Natural killer cell (primary cell): ENCODE measurements at regions not wholly inside any gene's neighbourhood (a gene's known extent, or its start where the extent isn't known, plus 50 kb on each side); places are given as distances from the start of the nearest gene placed in this dataset.

ENCODE experiments used
- ATAC-seq, 3 donors: fragments of 150-1000 bp in 2 of 3; fragments of 200-7000 bp in 1 of 3; cut with Tn5 transposase; 1 replicate in 1 of 3; 2 replicates in 2 of 3; pipeline ENCODE4 v1.10.0; 2021; ENCODE audit warnings: mild to moderate bottlenecking in 2 of 3, moderate library complexity in 2 of 3
- DNase-seq, 2 donors: peaks; one replicate each; pipeline versions ENCODE4 v3.0.0 to v3.0.0-alpha.2; 2013 to 2021; ENCODE audit warnings: mixed read lengths in 1 of 2
- H3K27ac ChIP-seq: one replicate; pipeline ENCODE4 v1.5.1; 2013; ENCODE audit warnings: mild to moderate bottlenecking, low read length
- H3K27me3 ChIP-seq: one replicate; pipeline ENCODE4 v1.6.1; 2013; ENCODE audit warnings: low read length; ENCODE audit not compliant: control insufficient read depth, insufficient read depth
- H3K36me3 ChIP-seq: one replicate; pipeline ENCODE4 v1.6.1; 2013; ENCODE audit warnings: low read length; ENCODE audit not compliant: control insufficient read depth, insufficient read depth
- H3K4me1 ChIP-seq: one replicate; pipeline ENCODE4 v1.6.1; 2013; ENCODE audit warnings: low read length; ENCODE audit not compliant: control insufficient read depth, insufficient read depth
- H3K4me3 ChIP-seq: one replicate; pipeline ENCODE4 v1.5.1; 2013; ENCODE audit warnings: low read length
- H3K9me3 ChIP-seq: one replicate; pipeline ENCODE4 v1.6.1; 2013; ENCODE audit warnings: low read length; ENCODE audit not compliant: control insufficient read depth, insufficient read depth
- H3K27ac Mint-ChIP-seq, 2 donors: one replicate each; pipeline ENCODE4 v1.8.0; 2022; ENCODE audit warnings: mild to moderate bottlenecking in 2 of 2, mixed read lengths in 2 of 2, moderate library complexity in 1 of 2
- H3K27me3 Mint-ChIP-seq, 2 donors: one replicate each; pipeline ENCODE4 v1.8.0; 2022; ENCODE audit warnings: low read depth in 2 of 2, mixed read lengths in 2 of 2
- H3K36me3 Mint-ChIP-seq: one replicate; pipeline ENCODE4 v1.8.0; 2022; ENCODE audit warnings: mixed read lengths
- H3K4me1 Mint-ChIP-seq, 2 donors: one replicate each; pipeline ENCODE4 v1.8.0; 2022; ENCODE audit warnings: mixed read lengths in 2 of 2
- H3K4me3 Mint-ChIP-seq: one replicate; pipeline ENCODE4 v1.8.0; 2022; ENCODE audit warnings: mild to moderate bottlenecking, moderate library complexity, mixed read lengths
- H3K9me3 Mint-ChIP-seq, 2 donors: one replicate each; pipeline ENCODE4 v1.8.0; 2022; ENCODE audit warnings: mixed read lengths in 2 of 2
- CTCF ChIP-seq: fragments of 200-600 bp; IDR thresholded peaks from one replicate; pipeline ENCODE4 v1.8.0; 2022; ENCODE audit warnings: antibody characterized with exemption
- WGBS: methylation state at CpG from one replicate; pipeline ENCODE4 v1.1.7; 2013; ENCODE audit warnings: missing lambda C conversion rate; ENCODE audit not compliant: insufficient coverage; 5-methylcytosine and 5-hydroxymethylcytosine counted together
- intact Hi-C: fragments of 100-400 bp; cut with micrococcal nuclease; formaldehyde crosslinking; loops from one replicate; pipeline ENCODE4 v1.14.2; 2022

DNA sequence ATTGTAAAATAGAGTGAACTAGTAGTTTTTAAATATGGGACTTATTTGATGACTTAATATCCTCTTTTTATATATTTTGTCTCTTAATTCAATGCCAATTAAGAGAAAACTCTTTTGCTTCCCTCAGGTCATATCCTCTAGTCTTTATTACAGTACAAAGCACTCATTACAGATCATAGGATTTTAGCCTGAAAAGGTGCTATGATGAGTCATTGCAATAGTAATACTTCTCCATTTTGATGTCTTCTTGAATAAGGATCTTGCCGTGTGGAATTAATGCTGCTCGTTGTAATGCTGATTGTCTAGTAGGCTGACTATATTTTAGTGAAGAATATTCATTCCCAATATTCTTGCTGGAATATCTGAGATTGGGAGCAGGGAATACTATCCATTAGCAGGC lies 612.2 kb upstream of the GOLIM4 start:
- DNase-seq (no peak), ATAC-seq (no peak)
- H3K27ac ChIP-seq: no peak overlapping the region
- 61% methylated on average over 2 of the region's 2 CpGs for WGBS
- TF ChIP-seq CTCF: no peak
- no peaks in the 10 kb centered on the region for H3K27me3 ChIP-seq
- Mint-ChIP-seq H3K4me3 (no peak overlapping the region), H3K36me3 (no peaks in the 10 kb centered on the region), H3K4me1 (peaks cover 0 to 4% of the 10 kb centered on the region in 2 donors), H3K9me3 (peaks cover 2 to 3% of the 10 kb centered on the region in 2 donors), H3K27me3 (no peaks in the 10 kb centered on the region), H3K27ac (no peak overlapping the region)
- no peaks in the 10 kb centered on the region for H3K36me3 ChIP-seq
- H3K4me1 ChIP-seq: no peaks in the 10 kb centered on the region
- no peaks in the 10 kb centered on the region for H3K9me3 ChIP-seq
- intact Hi-C loops: no loop called here
- H3K4me3 ChIP-seq: no peak overlapping the region

DNA sequence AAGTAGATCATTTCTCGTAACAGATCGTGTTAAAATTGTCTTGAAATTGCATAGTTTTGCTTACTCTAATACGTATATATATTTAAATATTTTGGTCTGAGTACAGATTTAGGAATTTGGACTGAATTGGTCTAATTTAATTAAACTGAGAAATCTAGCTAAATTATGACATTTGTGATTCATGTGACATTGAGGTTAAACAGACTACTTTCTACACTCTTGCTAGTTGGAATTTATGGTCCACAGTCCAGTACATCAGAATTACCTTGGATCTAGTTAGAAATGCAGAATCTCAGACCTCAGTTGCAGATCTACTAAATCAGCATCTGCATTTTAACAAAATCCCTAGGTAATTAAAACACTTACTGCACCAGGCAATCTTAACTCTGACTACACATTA lies 609.7 kb upstream of the GOLIM4 start:
- no peak overlapping the region for H3K4me3 Mint-ChIP-seq
- Histone ChIP-seq H3K9me3 (no peaks in the 10 kb centered on the region), H3K4me1 (no peaks in the 10 kb centered on the region), H3K36me3 (no peaks in the 10 kb centered on the region), H3K27me3 (no peaks in the 10 kb centered on the region), H3K27ac (no peak overlapping the region), H3K4me3 (no peak overlapping the region)
- intact Hi-C loops: no loop called here
- H3K4me1 Mint-ChIP-seq: no peaks in the 10 kb centered on the region
- H3K36me3 Mint-ChIP-seq: no peaks in the 10 kb centered on the region
- no peaks in the 10 kb centered on the region for H3K27me3 Mint-ChIP-seq
- DNase-seq: no peak
- no CpG with 5 or more reads among the region's 3 CpGs for WGBS
- no peak for TF ChIP-seq CTCF
- H3K9me3 Mint-ChIP-seq: peaks cover 6% of the 10 kb centered on the region in 2 donors
- no peak overlapping the region for H3K27ac Mint-ChIP-seq
- no peak for ATAC-seq

GRCh38 chr3:168696051-168696450 lies 600.3 kb upstream of the GOLIM4 start:
- no peak for DNase-seq
- Histone ChIP-seq H3K27ac (no peak overlapping the region), H3K4me1 (no peaks in the 10 kb centered on the region), H3K36me3 (no peaks in the 10 kb centered on the region), H3K4me3 (no peak overlapping the region), H3K9me3 (no peaks in the 10 kb centered on the region), H3K27me3 (no peaks in the 10 kb centered on the region)
- Mint-ChIP-seq H3K9me3 (peaks cover 0 to 4% of the 10 kb centered on the region in 2 donors), H3K36me3 (no peaks in the 10 kb centered on the region), H3K4me1 (no peaks in the 10 kb centered on the region), H3K27me3 (no peaks in the 10 kb centered on the region), H3K27ac (no peak overlapping the region), H3K4me3 (no peak overlapping the region)
- no peak for ATAC-seq
- TF ChIP-seq CTCF: no peak
- intact Hi-C loops: no loop called here
- WGBS: 97% methylated on average over 3 of the region's 3 CpGs

DNA sequence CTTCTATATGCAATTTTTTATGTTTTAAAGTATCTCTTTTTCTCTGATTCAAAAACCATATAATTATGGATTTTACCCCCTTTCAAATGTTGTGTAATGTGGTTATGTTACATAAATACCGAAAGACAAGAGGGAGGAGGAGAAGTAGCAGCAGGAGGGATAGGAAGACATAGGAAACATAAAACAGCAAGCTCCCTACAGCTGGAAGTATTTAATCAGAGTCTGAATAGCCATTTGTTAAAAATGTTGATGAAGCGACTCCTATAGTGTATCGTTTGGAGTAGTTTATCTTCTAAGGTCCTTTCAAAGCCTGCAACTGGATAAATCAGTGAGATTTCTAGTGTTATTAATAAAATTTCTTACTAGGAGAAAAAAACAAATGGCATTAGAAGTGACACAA lies 598.1 kb upstream of the GOLIM4 start:
- WGBS: 91% methylated on average over 3 of the region's 3 CpGs
- Histone ChIP-seq H3K27me3 (no peaks in the 10 kb centered on the region), H3K9me3 (no peaks in the 10 kb centered on the region), H3K27ac (no peak overlapping the region), H3K36me3 (no peaks in the 10 kb centered on the region), H3K4me1 (no peaks in the 10 kb centered on the region), H3K4me3 (no peak overlapping the region)
- TF ChIP-seq CTCF: no peak
- Mint-ChIP-seq H3K27me3 (no peaks in the 10 kb centered on the region), H3K27ac (no peak overlapping the region), H3K9me3 (peaks cover 7% of the 10 kb centered on the region in 2 donors), H3K4me1 (no peaks in the 10 kb centered on the region), H3K36me3 (no peaks in the 10 kb centered on the region), H3K4me3 (no peak overlapping the region)
- ATAC-seq: no peak
- DNase-seq: no peak
- intact Hi-C loops: no loop called here
